ENCODE measurements at regions not wholly inside any gene's neighbourhood (a gene's known extent, or its start where the extent isn't known, plus 50 kb on each side); places are given as distances from the start of the nearest gene placed in this dataset.

GRCh38 chr7:50959991-50960390, 177.3 kb upstream of the GRB10 start:
- TF ChIP-seq RCOR1 (IDR thresholded peaks at IDR 0.05; ENCODE audit: low read length) = no peak
- TF ChIP-seq CTCF (IDR thresholded peaks at IDR 0.05) = no peak

All from SK-N-SH (cell line).